Omental fat pad (tissue), 3 donors: ENCODE measurements at regions not wholly inside any gene's neighbourhood (a gene's known extent, or its start where the extent isn't known, plus 50 kb on each side); places are given as distances from the start of the nearest gene placed in this dataset.
"Not testable (repeated sequence)": the region's sequence is repeated elsewhere in the genome, so short reads cannot be mapped to it uniquely, and the experiment has no call there.

Experiments
- ATAC-seq: fragments of 150-250 bp; one replicate; pipeline ENCODE4 v1.9.1; 2016; ENCODE audit warnings: mild to moderate bottlenecking, moderate library complexity; ENCODE audit not compliant: low FRiP score
- DNase-seq: peaks from one replicate; pipeline ENCODE4 v3.0.0-alpha.2; 2019; ENCODE audit warnings: low spot score
- TF ChIP-seq, protein P1 (sequence below), 3 donors: fragments of 450-650 bp; IDR thresholded peaks; one replicate each; pipeline ENCODE4 v1.5.1; 2016 to 2017; ENCODE audit warnings: antibody characterized with exemption in 3 of 3, mild to moderate bottlenecking in 3 of 3, moderate library complexity in 2 of 3

GRCh38 chr4:149057594-149057993 lies 615.4 kb upstream of the NR3C2 start:
- no peak for ATAC-seq
- no peak for DNase-seq
- TF ChIP-seq, protein P1, sequence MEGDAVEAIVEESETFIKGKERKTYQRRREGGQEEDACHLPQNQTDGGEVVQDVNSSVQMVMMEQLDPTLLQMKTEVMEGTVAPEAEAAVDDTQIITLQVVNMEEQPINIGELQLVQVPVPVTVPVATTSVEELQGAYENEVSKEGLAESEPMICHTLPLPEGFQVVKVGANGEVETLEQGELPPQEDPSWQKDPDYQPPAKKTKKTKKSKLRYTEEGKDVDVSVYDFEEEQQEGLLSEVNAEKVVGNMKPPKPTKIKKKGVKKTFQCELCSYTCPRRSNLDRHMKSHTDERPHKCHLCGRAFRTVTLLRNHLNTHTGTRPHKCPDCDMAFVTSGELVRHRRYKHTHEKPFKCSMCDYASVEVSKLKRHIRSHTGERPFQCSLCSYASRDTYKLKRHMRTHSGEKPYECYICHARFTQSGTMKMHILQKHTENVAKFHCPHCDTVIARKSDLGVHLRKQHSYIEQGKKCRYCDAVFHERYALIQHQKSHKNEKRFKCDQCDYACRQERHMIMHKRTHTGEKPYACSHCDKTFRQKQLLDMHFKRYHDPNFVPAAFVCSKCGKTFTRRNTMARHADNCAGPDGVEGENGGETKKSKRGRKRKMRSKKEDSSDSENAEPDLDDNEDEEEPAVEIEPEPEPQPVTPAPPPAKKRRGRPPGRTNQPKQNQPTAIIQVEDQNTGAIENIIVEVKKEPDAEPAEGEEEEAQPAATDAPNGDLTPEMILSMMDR (IDR thresholded peaks at IDR 0.05), result no peak

- DNase-seq (no peak), ATAC-seq (no peak)
- TF ChIP-seq, protein P1 (IDR thresholded peaks at IDR 0.05), result no peak
Observed at GRCh38 chr4:149056615-149057014, 614.4 kb upstream of the NR3C2 start.

DNA sequence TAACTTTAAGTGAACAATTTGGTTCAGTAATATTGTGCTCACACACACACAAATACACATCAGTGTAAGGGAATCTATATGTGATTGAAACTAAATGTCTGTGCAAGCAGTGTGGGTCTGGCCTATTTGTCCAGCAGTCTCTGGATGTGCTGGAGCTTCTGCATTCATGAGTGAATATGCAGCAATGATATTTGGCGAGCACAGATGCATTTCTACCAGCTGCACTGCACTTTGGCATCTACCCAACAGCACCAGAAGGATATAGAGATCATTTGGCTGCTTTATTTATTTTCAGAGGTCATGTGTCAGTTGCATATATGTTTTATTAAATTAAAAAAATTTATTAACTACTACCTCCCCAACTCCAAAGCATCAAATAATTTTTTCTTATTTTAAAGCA lies 613.4 kb upstream of the NR3C2 start:
- no peak for ATAC-seq
- TF ChIP-seq, protein P1 (IDR thresholded peaks at IDR 0.05), result no peak
- DNase-seq, result no peak

DNA sequence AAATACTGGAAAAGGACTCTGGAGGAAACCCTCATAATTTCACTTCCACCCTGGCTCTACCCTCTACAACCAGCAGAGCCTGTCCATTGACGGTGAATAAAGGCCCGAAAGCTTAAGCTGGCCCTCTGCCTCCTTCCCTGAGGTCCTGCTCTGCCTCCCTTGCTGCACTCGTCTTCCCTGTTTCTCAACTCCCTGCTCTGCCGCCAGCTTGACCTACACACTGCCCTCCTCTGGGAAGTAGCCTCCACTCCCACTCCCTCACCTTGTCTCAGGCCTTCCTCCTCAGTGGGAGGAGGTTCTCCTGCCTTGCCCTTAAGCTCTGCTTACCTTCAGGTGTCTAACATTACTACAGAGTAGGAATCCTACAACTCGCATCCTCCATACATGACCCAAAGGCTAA lies 608.6 kb upstream of the NR3C2 start:
- ATAC-seq (no peak), DNase-seq (no peak)
- TF ChIP-seq, protein P1 (IDR thresholded peaks at IDR 0.05), result no peak

DNA sequence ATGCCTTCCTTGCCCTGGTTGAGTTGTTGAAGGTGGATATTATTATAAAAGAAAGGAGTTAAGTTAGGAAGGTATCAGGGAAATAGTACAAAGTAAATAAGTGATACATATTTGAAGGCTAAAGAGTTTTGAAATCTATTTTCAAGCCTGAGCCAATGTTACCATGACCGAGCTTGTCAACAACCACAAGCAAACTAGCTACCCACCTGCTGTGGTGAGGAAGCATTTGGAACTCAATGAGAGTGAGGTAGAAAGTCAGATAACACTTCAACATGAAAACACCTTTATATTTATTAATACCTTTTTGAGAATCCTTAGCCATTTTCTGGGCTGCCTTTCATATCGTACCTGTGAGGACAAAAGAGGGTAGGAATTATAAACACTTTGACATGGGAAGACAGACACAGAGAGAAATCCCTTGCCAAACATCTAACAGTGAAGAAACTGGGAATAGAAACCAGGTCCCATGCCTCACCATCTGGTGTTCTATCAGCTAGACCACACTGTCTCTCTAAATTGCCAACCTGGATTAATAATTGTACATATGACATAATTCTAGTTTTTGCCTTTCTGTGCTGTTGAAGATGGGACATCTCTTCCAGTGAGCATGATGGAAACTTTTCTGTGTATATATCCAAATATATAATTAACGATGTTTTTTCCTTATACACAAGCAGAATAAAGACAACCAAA lies 606.4 kb upstream of the NR3C2 start:
- no peak for ATAC-seq
- no peak for DNase-seq
- TF ChIP-seq, protein P1 (IDR thresholded peaks at IDR 0.05), result no peak

DNA sequence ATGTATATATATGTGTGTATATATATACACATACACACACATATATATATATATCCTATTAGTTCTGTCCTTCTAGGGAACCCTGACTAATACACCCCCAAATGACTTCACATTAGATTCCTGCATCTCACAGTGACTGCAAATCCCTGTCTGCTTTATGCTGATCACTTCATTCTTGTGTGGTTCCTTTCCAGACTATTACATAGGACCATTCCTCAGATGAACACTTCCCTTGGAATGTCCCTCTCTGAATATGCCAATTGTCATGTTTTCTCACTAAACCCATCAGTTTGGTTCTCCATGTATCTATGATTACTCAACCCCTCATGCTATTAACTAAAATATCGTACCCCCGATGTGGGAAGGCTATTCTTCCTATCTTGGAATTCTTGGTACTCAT lies 605.2 kb upstream of the NR3C2 start:
- TF ChIP-seq, protein P1 (IDR thresholded peaks at IDR 0.05), result no peak
- ATAC-seq, result no peak
- DNase-seq, result no peak

GRCh38 chr4:149045731-149046130 lies 603.5 kb upstream of the NR3C2 start:
- TF ChIP-seq, protein P1 (IDR thresholded peaks at IDR 0.05), result no peak
- ATAC-seq (no peak), DNase-seq (no peak)

- DNase-seq, ATAC-seq: not testable (repeated sequence)
Observed at GRCh38 chr4:149039786-149040185, 597.6 kb upstream of the NR3C2 start.
